ACC112 (cell line): ENCODE measurements at regions not wholly inside any gene's neighbourhood (a gene's known extent, or its start where the extent isn't known, plus 50 kb on each side); places are given as distances from the start of the nearest gene placed in this dataset.

ENCODE experiments used
- H2AFZ ChIP-seq: fragments of 200-600 bp; sonication (generic); one replicate; pipeline ENCODE4 v1.6.0; 2017; ENCODE audit warnings: antibody characterized with exemption, low read length; ENCODE audit not compliant: unreplicated experiment
- H3K27ac ChIP-seq: fragments of 200-600 bp; sonication (generic); 2 replicates; pipeline ENCODE4 v1.5.1; 2014; ENCODE audit warnings: low read depth, mild to moderate bottlenecking, antibody characterized with exemption, low read length, moderate library complexity
- H3K27me3 ChIP-seq: fragments of 200-600 bp; sonication (generic); 2 replicates; pipeline ENCODE4 v1.6.1; 2014; ENCODE audit warnings: mild to moderate bottlenecking, antibody characterized with exemption, low read length, moderate library complexity, mixed read lengths; ENCODE audit not compliant: insufficient read depth
- H3K36me3 ChIP-seq: fragments of 200-600 bp; sonication (generic); 2 replicates; pipeline ENCODE4 v1.6.1; 2016; ENCODE audit warnings: mild to moderate bottlenecking, antibody characterized with exemption, low read length, moderate library complexity, mixed read lengths; ENCODE audit not compliant: insufficient read depth
- H3K4me1 ChIP-seq: fragments of 200-600 bp; sonication (generic); one replicate; pipeline ENCODE4 v1.6.1; 2016; ENCODE audit warnings: low read length, mixed read lengths; ENCODE audit not compliant: insufficient read depth, unreplicated experiment, control insufficient read depth
- H3K4me3 ChIP-seq: fragments of 200-600 bp; sonication (generic); 2 replicates; pipeline ENCODE4 v1.5.1; 2014; ENCODE audit warnings: mild to moderate bottlenecking, low read depth, low read length
- H3K79me2 ChIP-seq: fragments of 200-600 bp; sonication (generic); one replicate; pipeline ENCODE4 v1.6.0; 2016; ENCODE audit warnings: low read length; ENCODE audit not compliant: control insufficient read depth, unreplicated experiment, insufficient read depth

GRCh38 chr7:135802697-135803096 is 54.1 kb upstream of the FAM180A start:
- H3K27me3 ChIP-seq, result no peaks in the 10 kb centered on the region
- no peaks in the 10 kb centered on the region for H3K79me2 ChIP-seq
- H2AFZ ChIP-seq, result no peak overlapping the region
- no peaks in the 10 kb centered on the region for H3K36me3 ChIP-seq
- no peak overlapping the region for H3K4me3 ChIP-seq
- no peak overlapping the region for H3K27ac ChIP-seq
- peaks cover 3% of the 10 kb centered on the region for H3K4me1 ChIP-seq

GRCh38 chr7:135801877-135802276 is 53.3 kb upstream of the FAM180A start:
- H3K27me3 ChIP-seq, result no peaks in the 10 kb centered on the region
- no peak overlapping the region for H3K4me3 ChIP-seq
- no peaks in the 10 kb centered on the region for H3K36me3 ChIP-seq
- H2AFZ ChIP-seq, result no peak overlapping the region
- peaks cover 3% of the 10 kb centered on the region for H3K4me1 ChIP-seq
- no peaks in the 10 kb centered on the region for H3K79me2 ChIP-seq
- H3K27ac ChIP-seq, result no peak overlapping the region

- H3K27ac ChIP-seq, result no peak overlapping the region
- H3K27me3 ChIP-seq, result no peaks in the 10 kb centered on the region
- peak overlapping the region; percentile 43 for H2AFZ ChIP-seq
- H3K4me1 ChIP-seq, result peaks cover 3% of the 10 kb centered on the region
- no peak overlapping the region for H3K4me3 ChIP-seq
- H3K36me3 ChIP-seq, result no peaks in the 10 kb centered on the region
- no peaks in the 10 kb centered on the region for H3K79me2 ChIP-seq
Measured at GRCh38 chr7:135801045-135801693, 52.6 kb upstream of the FAM180A start.

- no peak overlapping the region for H3K27ac ChIP-seq
- H3K27me3 ChIP-seq, result no peaks in the 10 kb centered on the region
- peaks cover 3% of the 10 kb centered on the region for H3K4me1 ChIP-seq
- no peak overlapping the region for H3K4me3 ChIP-seq
- H3K79me2 ChIP-seq, result no peaks in the 10 kb centered on the region
- no peaks in the 10 kb centered on the region for H3K36me3 ChIP-seq
- peak overlapping the region; percentile 43 for H2AFZ ChIP-seq
Measured at GRCh38 chr7:135800560-135800959, 51.9 kb upstream of the FAM180A start.

- no peaks in the 10 kb centered on the region for H3K27me3 ChIP-seq
Measured at GRCh38 chr7:135799881-135800280, 51.3 kb upstream of the FAM180A start.

More at GRCh38 chr7:135799881-135800280, 51.3 kb upstream of the FAM180A start:
- no peak overlapping the region for H3K4me3 ChIP-seq
- no peak overlapping the region for H3K27ac ChIP-seq
- no peaks in the 10 kb centered on the region for H3K79me2 ChIP-seq
- H3K4me1 ChIP-seq, result peaks cover 3% of the 10 kb centered on the region
- H3K36me3 ChIP-seq, result no peaks in the 10 kb centered on the region
- no peak overlapping the region for H2AFZ ChIP-seq
